LNCAP (cell line): ENCODE measurements at regions not wholly inside any gene's neighbourhood (a gene's known extent, or its start where the extent isn't known, plus 50 kb on each side); places are given as distances from the start of the nearest gene placed in this dataset.

ENCODE experiments used
- CTCF ChIP-seq: fragments of 450-650 bp; IDR thresholded peaks from 2 replicates; pipeline ENCODE4 v1.5.1; 2017; ENCODE audit warnings: mild to moderate bottlenecking

GRCh38 chr14:106811162-106811561 is 1284.8 kb downstream of the TMEM121 start:
- TF ChIP-seq CTCF = no peak

- TF ChIP-seq CTCF = no peak
These were observed 1286.5 kb downstream of the TMEM121 start for GRCh38 chr14:106812788-106813476.

- no peak for TF ChIP-seq CTCF
These were observed 1287.1 kb downstream of the TMEM121 start for GRCh38 chr14:106813477-106813823.

GRCh38 chr14:106820119-106820518 is 1293.7 kb downstream of the TMEM121 start:
- no peak for TF ChIP-seq CTCF

- TF ChIP-seq CTCF = no peak
These were observed 1294.7 kb downstream of the TMEM121 start for GRCh38 chr14:106821119-106821518.

- TF ChIP-seq CTCF = no peak
These were observed 1296.5 kb downstream of the TMEM121 start for GRCh38 chr14:106822905-106823304.

GRCh38 chr14:106823552-106823951 is 1297.2 kb downstream of the TMEM121 start:
- no peak for TF ChIP-seq CTCF

GRCh38 chr14:106826833-106827369 is 1300.5 kb downstream of the TMEM121 start:
- no peak for TF ChIP-seq CTCF
